GM23338 (cell line): ENCODE measurements at regions not wholly inside any gene's neighbourhood (a gene's known extent, or its start where the extent isn't known, plus 50 kb on each side); places are given as distances from the start of the nearest gene placed in this dataset.

ENCODE experiments used
- CREB1 ChIP-seq: fragments of 250-450 bp; sonication (Bioruptor Pico); IDR thresholded peaks from 2 replicates; pipeline ENCODE4 v1.5.0; 2020; ENCODE audit warnings: low read depth, mild to moderate bottlenecking, moderate library complexity
- NANOG ChIP-seq: IDR thresholded peaks from 2 replicates; pipeline ENCODE4 v1.6.1; 2016; ENCODE audit warnings: antibody characterized with exemption, borderline replicate concordance
- POLR2AphosphoS5 ChIP-seq: IDR thresholded peaks from 2 replicates; pipeline ENCODE4 v1.6.1; 2016; ENCODE audit warnings: antibody characterized with exemption, low read depth
- REST ChIP-seq: IDR thresholded peaks from one replicate; pipeline ENCODE4 v1.6.1; 2018; ENCODE audit warnings: antibody characterized with exemption; ENCODE audit not compliant: unreplicated experiment
- STAT1 ChIP-seq: IDR thresholded peaks from one replicate; pipeline ENCODE4 v1.6.1; 2016; ENCODE audit warnings: antibody characterized with exemption; ENCODE audit not compliant: unreplicated experiment
- ZNF114 ChIP-seq: fragments of 250-450 bp; sonication (Bioruptor Pico); IDR thresholded peaks from 2 replicates; pipeline ENCODE4 v1.5.0; 2020; ENCODE audit warnings: mild to moderate bottlenecking, moderate library complexity
- ZNF462 ChIP-seq: fragments of 250-450 bp; sonication (Bioruptor Pico); IDR thresholded peaks from 2 replicates; pipeline ENCODE4 v1.5.0; 2020; ENCODE audit warnings: mild to moderate bottlenecking, moderate library complexity
- TF ChIP-seq, protein P1 (sequence below), 2 experiments: fragments of 200-600 bp in 1 of 2; sonication (generic) in 1 of 2; conservative IDR thresholded peaks; 2 replicates each; pipeline versions ENCODE4 v1.5.1 to v1.6.1; 2016 to 2017; ENCODE audit warnings: antibody characterized with exemption in 2 of 2, low read depth in 2 of 2, mild to moderate bottlenecking in 2 of 2, moderate library complexity in 1 of 2
- TF ChIP-seq, protein P2 (sequence below): IDR thresholded peaks from 2 replicates; pipeline ENCODE4 v1.6.1; 2016; ENCODE audit warnings: antibody characterized with exemption

- TF ChIP-seq ZNF462 (no peak), CREB1 (CRISPR knock-in tag) (no peak), STAT1 (no peak), POLR2AphosphoS5 (no peak), ZNF114 (no peak), REST (no peak), NANOG (no peak)
- TF ChIP-seq, protein P1, sequence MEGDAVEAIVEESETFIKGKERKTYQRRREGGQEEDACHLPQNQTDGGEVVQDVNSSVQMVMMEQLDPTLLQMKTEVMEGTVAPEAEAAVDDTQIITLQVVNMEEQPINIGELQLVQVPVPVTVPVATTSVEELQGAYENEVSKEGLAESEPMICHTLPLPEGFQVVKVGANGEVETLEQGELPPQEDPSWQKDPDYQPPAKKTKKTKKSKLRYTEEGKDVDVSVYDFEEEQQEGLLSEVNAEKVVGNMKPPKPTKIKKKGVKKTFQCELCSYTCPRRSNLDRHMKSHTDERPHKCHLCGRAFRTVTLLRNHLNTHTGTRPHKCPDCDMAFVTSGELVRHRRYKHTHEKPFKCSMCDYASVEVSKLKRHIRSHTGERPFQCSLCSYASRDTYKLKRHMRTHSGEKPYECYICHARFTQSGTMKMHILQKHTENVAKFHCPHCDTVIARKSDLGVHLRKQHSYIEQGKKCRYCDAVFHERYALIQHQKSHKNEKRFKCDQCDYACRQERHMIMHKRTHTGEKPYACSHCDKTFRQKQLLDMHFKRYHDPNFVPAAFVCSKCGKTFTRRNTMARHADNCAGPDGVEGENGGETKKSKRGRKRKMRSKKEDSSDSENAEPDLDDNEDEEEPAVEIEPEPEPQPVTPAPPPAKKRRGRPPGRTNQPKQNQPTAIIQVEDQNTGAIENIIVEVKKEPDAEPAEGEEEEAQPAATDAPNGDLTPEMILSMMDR (conservative IDR thresholded peaks at IDR 0.05; ENCODE audit: low read depth in 2 of 2) = no peak
- TF ChIP-seq, protein P2, sequence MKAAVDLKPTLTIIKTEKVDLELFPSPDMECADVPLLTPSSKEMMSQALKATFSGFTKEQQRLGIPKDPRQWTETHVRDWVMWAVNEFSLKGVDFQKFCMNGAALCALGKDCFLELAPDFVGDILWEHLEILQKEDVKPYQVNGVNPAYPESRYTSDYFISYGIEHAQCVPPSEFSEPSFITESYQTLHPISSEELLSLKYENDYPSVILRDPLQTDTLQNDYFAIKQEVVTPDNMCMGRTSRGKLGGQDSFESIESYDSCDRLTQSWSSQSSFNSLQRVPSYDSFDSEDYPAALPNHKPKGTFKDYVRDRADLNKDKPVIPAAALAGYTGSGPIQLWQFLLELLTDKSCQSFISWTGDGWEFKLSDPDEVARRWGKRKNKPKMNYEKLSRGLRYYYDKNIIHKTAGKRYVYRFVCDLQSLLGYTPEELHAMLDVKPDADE = no peak
Measured at GRCh38 chr4:82042042-82042441, 331.7 kb downstream of the HNRNPD start (continued).
